Memory B cell (primary cell): ENCODE measurements at regions not wholly inside any gene's neighbourhood (a gene's known extent, or its start where the extent isn't known, plus 50 kb on each side); places are given as distances from the start of the nearest gene placed in this dataset.

Experiments
- ATAC-seq: fragments of 150-1000 bp; cut with Tn5 transposase; 2 replicates; pipeline ENCODE4 v1.10.0; 2021; ENCODE audit warnings: low read depth, mild to moderate bottlenecking, moderate library complexity
- DNase-seq, 2 donors: peaks; one replicate each; pipeline ENCODE4 v3.0.0; 2022; ENCODE audit warnings: low spot score in 2 of 2
- H3K27ac Mint-ChIP-seq: one replicate; pipeline ENCODE4 v1.8.0; 2022; ENCODE audit warnings: mild to moderate bottlenecking, moderate library complexity, mixed read lengths
- H3K27me3 Mint-ChIP-seq: one replicate; pipeline ENCODE4 v1.8.0; 2022; ENCODE audit warnings: mixed read lengths
- H3K36me3 Mint-ChIP-seq: one replicate; pipeline ENCODE4 v1.8.0; 2022; ENCODE audit warnings: mild to moderate bottlenecking, mixed read lengths
- H3K4me1 Mint-ChIP-seq: one replicate; pipeline ENCODE4 v1.8.0; 2022; ENCODE audit warnings: mixed read lengths
- H3K4me3 Mint-ChIP-seq: one replicate; pipeline ENCODE4 v1.8.0; 2022; ENCODE audit warnings: mild to moderate bottlenecking, moderate library complexity, mixed read lengths
- H3K9me3 Mint-ChIP-seq: one replicate; pipeline ENCODE4 v1.8.0; 2022; ENCODE audit warnings: mixed read lengths

GRCh38 chr3:102193255-102193654 lies 241.6 kb upstream of the ZPLD1 start:
- Mint-ChIP-seq H3K4me3 (no peak overlapping the region), H3K27me3 (no peaks in the 10 kb centered on the region), H3K27ac (no peak overlapping the region), H3K36me3 (no peaks in the 10 kb centered on the region), H3K9me3 (no peaks in the 10 kb centered on the region), H3K4me1 (peaks cover 7% of the 10 kb centered on the region)
- DNase-seq (no peak), ATAC-seq (no peak)

DNA sequence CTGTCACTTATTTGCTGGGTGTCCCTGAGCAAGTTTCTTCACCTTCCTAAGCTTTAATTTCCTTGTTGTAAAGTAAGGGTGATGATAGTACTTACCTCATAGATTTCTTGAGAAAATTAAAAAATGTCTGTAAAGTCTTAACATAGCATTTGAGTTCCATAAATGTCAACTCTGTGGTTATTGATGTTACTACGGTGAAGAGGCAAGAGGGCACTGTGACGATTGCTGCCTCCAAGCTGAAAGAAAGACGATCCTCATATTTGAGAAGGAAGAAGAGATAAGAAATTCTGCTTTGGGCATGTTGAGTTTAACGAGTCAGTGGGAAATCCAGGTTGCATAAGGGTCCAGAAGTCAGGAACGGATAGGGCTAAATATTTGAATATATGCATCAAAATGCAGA lies 240.8 kb upstream of the ZPLD1 start:
- no peak overlapping the region for H3K4me3 Mint-ChIP-seq
- peaks cover 7% of the 10 kb centered on the region for H3K4me1 Mint-ChIP-seq
- no peaks in the 10 kb centered on the region for H3K27me3 Mint-ChIP-seq
- H3K27ac Mint-ChIP-seq: no peak overlapping the region
- DNase-seq: no peak
- no peak for ATAC-seq
- no peaks in the 10 kb centered on the region for H3K9me3 Mint-ChIP-seq
- no peaks in the 10 kb centered on the region for H3K36me3 Mint-ChIP-seq

- H3K36me3 Mint-ChIP-seq: no peaks in the 10 kb centered on the region
Observed at GRCh38 chr3:102194760-102195159, 240.1 kb upstream of the ZPLD1 start.

GRCh38 chr3:102195198-102195948 lies 239.4 kb upstream of the ZPLD1 start:
- Mint-ChIP-seq H3K4me1 (peaks cover 3% of the 10 kb centered on the region), H3K9me3 (no peaks in the 10 kb centered on the region), H3K36me3 (no peaks in the 10 kb centered on the region), H3K27ac (no peak overlapping the region), H3K27me3 (no peaks in the 10 kb centered on the region), H3K4me3 (no peak overlapping the region)
- DNase-seq: no peak
- no peak for ATAC-seq

More at GRCh38 chr3:102194760-102195159, 240.1 kb upstream of the ZPLD1 start:
- H3K27ac Mint-ChIP-seq: no peak overlapping the region
- no peak overlapping the region for H3K4me3 Mint-ChIP-seq
- DNase-seq (no peak), ATAC-seq (no peak)
- no peaks in the 10 kb centered on the region for H3K27me3 Mint-ChIP-seq
- no peaks in the 10 kb centered on the region for H3K9me3 Mint-ChIP-seq
- H3K4me1 Mint-ChIP-seq: peaks cover 3% of the 10 kb centered on the region

DNA sequence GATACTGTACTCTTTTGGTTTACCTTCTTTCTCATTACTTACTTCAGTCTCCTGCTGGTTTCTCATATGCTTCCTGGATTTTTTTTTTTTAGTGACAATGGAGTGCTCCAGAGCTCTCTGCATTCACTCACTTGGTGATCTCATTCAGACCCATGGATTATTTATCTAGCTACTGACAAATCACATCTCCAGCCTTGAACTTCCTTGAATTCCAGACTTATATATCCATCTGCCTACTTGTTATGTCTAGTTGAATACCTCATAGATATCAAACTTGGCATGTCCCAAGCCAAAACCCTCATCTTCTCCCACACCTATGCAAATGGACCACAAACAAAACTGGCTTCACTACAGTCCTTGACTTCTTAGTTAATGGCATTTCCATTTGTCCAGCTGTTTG lies 234.7 kb upstream of the ZPLD1 start:
- no peak overlapping the region for H3K27ac Mint-ChIP-seq
- H3K27me3 Mint-ChIP-seq: no peaks in the 10 kb centered on the region
- H3K4me3 Mint-ChIP-seq: no peak overlapping the region
- DNase-seq (no peak), ATAC-seq (no peak)
- peaks cover 2% of the 10 kb centered on the region for H3K4me1 Mint-ChIP-seq
- H3K9me3 Mint-ChIP-seq: no peaks in the 10 kb centered on the region
- no peaks in the 10 kb centered on the region for H3K36me3 Mint-ChIP-seq

DNA sequence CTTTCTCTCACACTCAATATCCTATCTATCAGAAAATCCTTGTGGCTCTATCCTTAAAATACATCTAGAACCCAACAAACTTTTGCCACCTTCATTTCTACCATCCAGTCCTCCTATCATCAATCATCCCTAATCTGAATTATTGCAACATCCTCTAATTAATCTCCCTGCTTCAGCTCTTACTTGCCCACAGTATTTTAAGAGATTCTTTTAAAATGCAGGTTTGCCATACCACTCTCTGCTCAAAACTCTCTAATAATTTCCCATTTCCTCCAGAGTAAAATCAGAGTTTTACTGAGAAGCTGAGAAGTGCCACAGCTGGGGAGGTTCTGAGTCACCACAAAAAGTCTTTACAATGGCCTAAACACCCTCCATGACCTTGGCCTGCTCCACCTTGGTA lies 234.3 kb upstream of the ZPLD1 start:
- no peaks in the 10 kb centered on the region for H3K36me3 Mint-ChIP-seq
- no peaks in the 10 kb centered on the region for H3K9me3 Mint-ChIP-seq
- no peak overlapping the region for H3K4me3 Mint-ChIP-seq
- ATAC-seq (no peak), DNase-seq (no peak)
- H3K27ac Mint-ChIP-seq: no peak overlapping the region
- no peaks in the 10 kb centered on the region for H3K27me3 Mint-ChIP-seq
- no peaks in the 10 kb centered on the region for H3K4me1 Mint-ChIP-seq

DNA sequence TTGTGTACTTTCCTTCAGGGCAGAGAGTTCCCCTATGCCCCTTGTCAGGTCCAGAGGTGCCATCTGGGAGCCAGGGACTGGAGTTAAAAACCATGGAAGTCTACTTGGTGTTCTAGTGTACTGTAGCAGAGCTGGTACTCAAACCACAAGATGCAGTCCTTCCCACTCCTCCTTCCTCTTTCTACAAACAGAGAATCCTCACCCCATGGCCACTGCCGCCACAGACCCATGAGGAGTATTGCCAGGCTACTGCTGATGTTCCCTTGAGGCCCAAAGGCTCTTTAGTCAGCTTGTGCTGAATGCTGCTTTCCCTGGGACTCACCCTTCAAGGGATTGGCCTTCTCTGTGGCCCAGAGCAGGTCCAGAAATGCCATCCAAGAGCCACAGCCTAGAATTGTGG lies 229.2 kb upstream of the ZPLD1 start:
- no peaks in the 10 kb centered on the region for H3K36me3 Mint-ChIP-seq
- no peaks in the 10 kb centered on the region for H3K4me1 Mint-ChIP-seq
- H3K27me3 Mint-ChIP-seq: no peaks in the 10 kb centered on the region
- H3K27ac Mint-ChIP-seq: no peak overlapping the region
- ATAC-seq: no peak
- peaks cover 4% of the 10 kb centered on the region for H3K9me3 Mint-ChIP-seq
- H3K4me3 Mint-ChIP-seq: no peak overlapping the region
- no peak for DNase-seq

DNA sequence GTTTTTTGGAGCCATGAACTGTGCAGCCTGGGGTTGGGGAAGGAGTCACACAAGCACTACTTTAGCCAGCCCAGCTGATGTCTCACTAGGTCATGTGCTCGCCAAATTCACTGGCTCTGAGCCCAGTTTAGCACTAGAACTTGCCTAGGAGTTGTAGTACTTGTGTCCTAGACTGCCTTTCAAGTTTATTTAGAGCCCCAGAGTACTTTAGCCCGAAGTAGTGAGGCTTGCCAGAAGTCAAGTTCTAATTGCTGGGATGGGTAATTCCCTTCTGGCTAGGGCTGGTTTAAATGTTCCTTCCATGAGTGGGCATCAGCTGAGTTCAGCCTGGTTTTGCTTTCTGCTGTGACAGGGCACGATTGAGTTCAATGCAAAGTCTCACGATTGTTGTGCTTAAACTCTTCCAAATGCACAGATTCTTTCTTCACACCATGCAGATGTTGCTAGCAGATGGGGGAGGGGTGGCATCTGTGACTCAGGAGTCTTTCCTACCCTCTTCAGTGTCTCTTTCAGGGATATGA lies 228.2 kb upstream of the ZPLD1 start:
- DNase-seq (no peak), ATAC-seq (no peak)
- Mint-ChIP-seq H3K27ac (no peak overlapping the region), H3K36me3 (no peaks in the 10 kb centered on the region), H3K4me1 (no peaks in the 10 kb centered on the region), H3K9me3 (peaks cover 4% of the 10 kb centered on the region), H3K27me3 (no peaks in the 10 kb centered on the region), H3K4me3 (no peak overlapping the region)

GRCh38 chr3:102207151-102207571 lies 227.7 kb upstream of the ZPLD1 start:
- Mint-ChIP-seq H3K4me1 (no peaks in the 10 kb centered on the region), H3K4me3 (no peak overlapping the region), H3K27ac (no peak overlapping the region), H3K9me3 (peaks cover 4% of the 10 kb centered on the region), H3K27me3 (no peaks in the 10 kb centered on the region), H3K36me3 (no peaks in the 10 kb centered on the region)
- DNase-seq (no peak), ATAC-seq (no peak)

- H3K4me1 Mint-ChIP-seq: no peaks in the 10 kb centered on the region
- no peak for ATAC-seq
Observed at GRCh38 chr3:102215166-102215565, 219.6 kb upstream of the ZPLD1 start.

DNA sequence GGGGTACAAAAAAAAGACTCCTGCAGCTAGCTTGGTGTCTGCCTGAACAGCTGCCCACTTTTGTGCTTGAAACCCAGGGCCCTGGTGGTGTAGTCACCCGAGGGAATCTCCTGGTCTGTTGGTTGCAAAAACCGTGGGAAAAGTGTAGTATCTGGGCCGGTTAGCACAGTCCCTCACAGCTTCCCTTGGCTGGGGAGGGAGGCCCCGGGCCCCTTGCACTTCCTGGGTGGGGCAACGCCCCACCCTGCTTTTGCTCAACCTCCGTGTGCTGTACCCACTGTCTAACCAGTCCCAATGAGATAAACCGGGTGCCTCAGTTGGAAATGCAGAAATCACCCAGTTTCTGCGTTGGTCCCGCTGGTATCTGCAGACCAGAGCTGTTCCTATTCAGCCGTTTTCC lies 211.7 kb upstream of the ZPLD1 start:
- H3K36me3 Mint-ChIP-seq: peaks cover 2% of the 10 kb centered on the region
- no peak overlapping the region for H3K4me3 Mint-ChIP-seq
- H3K9me3 Mint-ChIP-seq: no peaks in the 10 kb centered on the region
- no peak overlapping the region for H3K27ac Mint-ChIP-seq
- peaks cover 13% of the 10 kb centered on the region for H3K4me1 Mint-ChIP-seq
- DNase-seq (no peak), ATAC-seq (no peak)
- H3K27me3 Mint-ChIP-seq: no peaks in the 10 kb centered on the region

More at GRCh38 chr3:102215166-102215565, 219.6 kb upstream of the ZPLD1 start:
- Mint-ChIP-seq H3K4me3 (no peak overlapping the region), H3K27me3 (no peaks in the 10 kb centered on the region), H3K27ac (no peak overlapping the region), H3K9me3 (peaks cover 2% of the 10 kb centered on the region), H3K36me3 (peaks cover 2% of the 10 kb centered on the region)
- no peak for DNase-seq

DNA sequence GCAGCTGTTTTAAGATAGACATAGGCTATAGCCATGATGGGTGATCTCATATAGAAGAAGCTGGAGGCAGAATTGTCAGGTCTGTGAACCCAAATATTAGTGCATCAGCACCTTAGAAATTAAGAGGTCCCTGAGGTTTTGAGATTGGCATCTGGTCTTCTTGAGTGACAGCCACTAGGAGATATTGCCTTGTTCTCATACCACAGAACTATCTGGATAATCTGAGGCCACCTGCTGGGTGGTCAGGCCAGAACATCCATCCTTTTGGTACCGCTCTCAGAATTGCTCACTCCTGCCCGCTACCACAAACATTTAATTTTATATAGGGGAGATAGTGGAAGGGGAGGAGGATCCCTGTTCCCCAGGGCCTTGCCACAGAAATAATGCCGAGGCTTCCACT lies 210.6 kb upstream of the ZPLD1 start:
- ATAC-seq: peak; percentile 65
- Mint-ChIP-seq H3K9me3 (no peaks in the 10 kb centered on the region), H3K36me3 (peaks cover 2% of the 10 kb centered on the region), H3K27me3 (no peaks in the 10 kb centered on the region), H3K4me3 (no peak overlapping the region), H3K27ac (no peak overlapping the region), H3K4me1 (peaks cover 13% of the 10 kb centered on the region)
- DNase-seq: peak in 1 of 2 donors; percentile 20

- peaks cover 17% of the 10 kb centered on the region for H3K4me1 Mint-ChIP-seq
Observed at GRCh38 chr3:102225005-102225404, 209.8 kb upstream of the ZPLD1 start.

DNA sequence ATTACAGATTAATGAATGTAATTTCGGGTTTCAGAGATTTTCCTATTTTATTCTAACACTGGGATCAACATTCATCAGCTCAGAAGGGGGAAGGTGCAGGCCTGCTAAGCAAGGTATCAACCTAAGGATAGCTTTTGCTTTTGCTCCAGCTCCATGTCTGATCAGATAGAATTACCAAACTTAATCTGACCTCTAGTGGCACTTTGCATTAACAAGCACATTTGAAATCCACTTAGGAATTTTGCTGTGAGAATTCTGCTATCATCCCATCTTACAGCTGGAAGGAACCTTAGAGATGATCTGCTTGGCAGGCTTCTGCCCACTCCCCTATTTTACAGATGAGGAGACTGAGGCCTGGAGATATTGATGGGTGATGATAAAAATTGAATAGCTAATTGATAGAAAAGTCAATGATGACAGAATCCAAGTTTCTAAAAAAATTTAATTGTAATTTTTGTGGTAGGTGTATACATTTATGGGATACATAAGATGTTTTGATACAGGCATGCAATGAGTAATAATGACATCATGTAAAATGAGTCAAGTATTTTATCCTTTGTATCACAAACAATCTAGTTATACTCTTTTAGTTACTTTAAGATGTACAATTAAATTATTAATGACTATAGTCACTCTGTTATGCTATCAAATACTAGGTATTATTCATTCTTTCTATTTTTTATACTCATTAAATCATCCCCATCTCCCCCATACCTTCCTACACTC lies 209.2 kb upstream of the ZPLD1 start:
- no peak overlapping the region for H3K27ac Mint-ChIP-seq
- peaks cover 19% of the 10 kb centered on the region for H3K4me1 Mint-ChIP-seq
- no peak for DNase-seq
- peak; percentile 50 for ATAC-seq
- H3K27me3 Mint-ChIP-seq: no peaks in the 10 kb centered on the region
- H3K4me3 Mint-ChIP-seq: no peak overlapping the region
- no peaks in the 10 kb centered on the region for H3K36me3 Mint-ChIP-seq
- H3K9me3 Mint-ChIP-seq: no peaks in the 10 kb centered on the region

More at GRCh38 chr3:102225005-102225404, 209.8 kb upstream of the ZPLD1 start:
- no peak for ATAC-seq
- no peak for DNase-seq
- Mint-ChIP-seq H3K4me3 (no peak overlapping the region), H3K27me3 (no peaks in the 10 kb centered on the region), H3K36me3 (peaks cover under 1% of the 10 kb centered on the region), H3K27ac (no peak overlapping the region), H3K9me3 (no peaks in the 10 kb centered on the region)
